ENCODE measurements at regions not wholly inside any gene's neighbourhood (a gene's known extent, or its start where the extent isn't known, plus 50 kb on each side); places are given as distances from the start of the nearest gene placed in this dataset.
"Not testable (repeated sequence)": the region's sequence is repeated elsewhere in the genome, so short reads cannot be mapped to it uniquely, and the experiment has no call there.

- no peak overlapping the region for H3K27ac ChIP-seq
- H3K9me3 ChIP-seq, result no peaks in the 10 kb centered on the region
- H3K27me3 ChIP-seq, result no peaks in the 10 kb centered on the region
- no peak for TF ChIP-seq POLR2A (IDR thresholded peaks at IDR 0.05)
- TF ChIP-seq, protein P1, sequence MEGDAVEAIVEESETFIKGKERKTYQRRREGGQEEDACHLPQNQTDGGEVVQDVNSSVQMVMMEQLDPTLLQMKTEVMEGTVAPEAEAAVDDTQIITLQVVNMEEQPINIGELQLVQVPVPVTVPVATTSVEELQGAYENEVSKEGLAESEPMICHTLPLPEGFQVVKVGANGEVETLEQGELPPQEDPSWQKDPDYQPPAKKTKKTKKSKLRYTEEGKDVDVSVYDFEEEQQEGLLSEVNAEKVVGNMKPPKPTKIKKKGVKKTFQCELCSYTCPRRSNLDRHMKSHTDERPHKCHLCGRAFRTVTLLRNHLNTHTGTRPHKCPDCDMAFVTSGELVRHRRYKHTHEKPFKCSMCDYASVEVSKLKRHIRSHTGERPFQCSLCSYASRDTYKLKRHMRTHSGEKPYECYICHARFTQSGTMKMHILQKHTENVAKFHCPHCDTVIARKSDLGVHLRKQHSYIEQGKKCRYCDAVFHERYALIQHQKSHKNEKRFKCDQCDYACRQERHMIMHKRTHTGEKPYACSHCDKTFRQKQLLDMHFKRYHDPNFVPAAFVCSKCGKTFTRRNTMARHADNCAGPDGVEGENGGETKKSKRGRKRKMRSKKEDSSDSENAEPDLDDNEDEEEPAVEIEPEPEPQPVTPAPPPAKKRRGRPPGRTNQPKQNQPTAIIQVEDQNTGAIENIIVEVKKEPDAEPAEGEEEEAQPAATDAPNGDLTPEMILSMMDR (IDR thresholded peaks at IDR 0.05), result no peak
- DNase-seq, result no peak
- no peak overlapping the region for H3K4me3 ChIP-seq
- H3K36me3 ChIP-seq, result no peaks in the 10 kb centered on the region
- intact Hi-C loops (cut with DNase I), result no loop called here
- no peaks in the 10 kb centered on the region for H3K4me1 ChIP-seq
Observed at GRCh38 chr7:145812218-145812617, 304.4 kb upstream of the CNTNAP2 start.

GRCh38 chr7:145805496-145805895, 311.1 kb upstream of the CNTNAP2 start:
- H3K36me3 ChIP-seq; H3K4me3 ChIP-seq; H3K27me3 ChIP-seq; DNase-seq; H3K4me1 ChIP-seq; H3K9me3 ChIP-seq; intact Hi-C loops (cut with DNase I); H3K27ac ChIP-seq: not testable (repeated sequence)
- 54 to 61% methylated on average over 3 of the region's 3 CpGs for WGBS, 2 donors

DNA sequence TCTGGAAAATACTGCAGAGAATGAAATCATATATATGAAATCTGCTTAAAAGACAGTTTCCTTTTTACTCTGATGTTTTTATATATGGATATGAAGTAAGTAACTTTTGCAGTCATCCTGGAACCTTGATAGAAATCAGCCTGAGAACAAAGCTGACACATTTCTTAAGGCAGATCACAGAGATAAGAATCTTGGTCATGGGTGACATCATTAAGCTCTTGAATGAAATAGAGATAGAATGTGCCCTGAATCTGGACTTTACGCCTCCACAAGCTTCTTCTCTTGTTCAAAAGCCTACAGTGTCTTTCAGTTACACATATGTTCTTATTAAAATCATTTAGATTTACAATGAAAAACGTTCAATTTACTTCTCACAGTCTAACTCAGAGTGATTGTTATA, 319.1 kb upstream of the CNTNAP2 start:
- 45 to 54% methylated on average over 2 of the region's 2 CpGs for WGBS, 2 donors
- TF ChIP-seq POLR2A (IDR thresholded peaks at IDR 0.05), result no peak
- TF ChIP-seq, protein P1 (IDR thresholded peaks at IDR 0.05), result no peak
- Histone ChIP-seq H3K4me1 (no peaks in the 10 kb centered on the region), H3K36me3 (no peaks in the 10 kb centered on the region), H3K27ac (no peak overlapping the region), H3K4me3 (no peak overlapping the region), H3K9me3 (peaks cover 0 to 6% (median 0%) of the 10 kb centered on the region in 3 donors), H3K27me3 (no peaks in the 10 kb centered on the region)
- DNase-seq, result no peak
- intact Hi-C loops (cut with DNase I), result no loop called here

DNA sequence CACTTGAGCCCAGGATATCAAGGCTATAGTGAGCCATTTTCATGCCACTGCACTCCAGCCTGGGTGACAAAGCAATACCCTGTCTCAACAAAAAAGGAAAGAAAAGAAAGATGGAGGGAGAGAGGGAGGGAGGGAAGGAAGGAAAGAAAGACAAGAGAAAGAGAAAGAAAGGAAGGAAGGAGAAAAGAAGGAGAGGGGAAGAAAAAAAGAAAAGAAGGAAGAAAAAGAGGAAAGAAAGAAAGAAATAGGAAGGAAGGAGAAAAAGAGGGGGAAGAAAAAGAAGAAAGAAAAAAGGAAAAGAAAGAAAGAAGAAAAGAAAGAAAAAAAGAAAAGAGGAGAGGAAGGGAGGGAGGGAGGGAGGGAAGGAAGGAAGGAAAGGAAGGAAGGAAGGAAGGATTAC, 321.5 kb upstream of the CNTNAP2 start:
- H3K36me3 ChIP-seq, result no peaks in the 10 kb centered on the region
- H3K9me3 ChIP-seq, result peaks cover 0 to 12% (median 5%) of the 10 kb centered on the region in 3 donors
- TF ChIP-seq, protein P1 (IDR thresholded peaks at IDR 0.05), result no peak
- no peak for TF ChIP-seq POLR2A (IDR thresholded peaks at IDR 0.05)
- no peaks in the 10 kb centered on the region for H3K27me3 ChIP-seq
- intact Hi-C loops (cut with DNase I), result no loop called here
- no peak overlapping the region for H3K4me3 ChIP-seq
- no peaks in the 10 kb centered on the region for H3K4me1 ChIP-seq
- no peak overlapping the region for H3K27ac ChIP-seq
- no peak for DNase-seq

GRCh38 chr7:145784809-145785780, 331.5 kb upstream of the CNTNAP2 start:
- Histone ChIP-seq H3K9me3 (peaks cover 0 to 30% (median 7%) of the 10 kb centered on the region in 3 donors), H3K27me3 (no peaks in the 10 kb centered on the region), H3K4me3 (no peak overlapping the region), H3K27ac (no peak overlapping the region), H3K36me3 (no peaks in the 10 kb centered on the region), H3K4me1 (no peaks in the 10 kb centered on the region)
- TF ChIP-seq POLR2A (IDR thresholded peaks at IDR 0.05), result no peak
- TF ChIP-seq, protein P1 (IDR thresholded peaks at IDR 0.05), result no peak
- no peak for DNase-seq
- WGBS, 2 donors, result 80 to 83% methylated on average over 19 to 20 of the region's 20 CpGs
- intact Hi-C loops (cut with DNase I), result no loop called here

DNA sequence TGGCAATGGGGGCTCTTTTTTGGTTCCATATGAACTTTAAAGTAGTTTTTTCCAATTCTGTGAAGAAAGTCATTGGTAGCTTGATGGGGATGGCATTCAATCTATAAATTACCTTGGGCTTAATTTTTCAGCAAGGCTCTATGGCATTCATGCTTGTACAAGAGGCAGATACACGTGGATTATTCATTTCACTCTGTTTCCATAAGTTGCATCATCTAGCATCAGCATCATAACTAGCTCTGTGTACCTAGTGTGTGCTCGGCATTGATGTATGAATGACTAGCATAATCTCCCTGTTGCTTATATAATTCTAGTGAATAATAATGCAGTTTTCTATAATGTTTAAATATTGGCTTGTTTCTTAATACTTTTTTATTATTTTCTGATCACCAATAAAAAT, 335.2 kb upstream of the CNTNAP2 start:
- DNase-seq; intact Hi-C loops (cut with DNase I); H3K4me3 ChIP-seq; H3K27ac ChIP-seq; H3K27me3 ChIP-seq; H3K36me3 ChIP-seq; H3K4me1 ChIP-seq: not testable (repeated sequence)
- WGBS, 2 donors, result 55 to 64% methylated on average over 2 of the region's 2 CpGs
- peaks cover 0 to 25% (median 7%) of the 10 kb centered on the region in 3 donors for H3K9me3 ChIP-seq

Measured in esophagus squamous epithelium (tissue), 5 donors.